ENCODE measurements at regions not wholly inside any gene's neighbourhood (a gene's known extent, or its start where the extent isn't known, plus 50 kb on each side); places are given as distances from the start of the nearest gene placed in this dataset.

DNA sequence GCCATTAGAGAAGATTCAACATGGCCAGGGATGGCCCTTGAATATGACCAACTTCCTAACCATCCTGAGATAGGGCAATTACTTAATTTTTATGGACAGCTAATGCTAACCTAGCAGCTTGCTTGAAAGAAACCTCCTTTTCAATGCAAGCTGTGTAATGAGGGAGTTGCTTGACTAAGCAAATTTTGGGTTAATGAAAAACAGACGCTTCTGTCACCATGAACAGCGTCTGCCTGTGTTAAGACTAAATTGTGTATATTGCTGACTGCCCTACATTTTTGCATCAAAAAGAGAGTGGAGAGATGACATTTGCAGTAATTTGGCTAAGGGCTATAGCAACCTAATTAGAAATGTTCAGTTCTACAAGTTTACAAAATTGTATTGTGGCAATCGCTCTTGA lies 319.2 kb upstream of the LRATD1 start:
- Mint-ChIP-seq H3K27me3 (no peaks in the 10 kb centered on the region), H3K4me3 (no peak overlapping the region)

DNA sequence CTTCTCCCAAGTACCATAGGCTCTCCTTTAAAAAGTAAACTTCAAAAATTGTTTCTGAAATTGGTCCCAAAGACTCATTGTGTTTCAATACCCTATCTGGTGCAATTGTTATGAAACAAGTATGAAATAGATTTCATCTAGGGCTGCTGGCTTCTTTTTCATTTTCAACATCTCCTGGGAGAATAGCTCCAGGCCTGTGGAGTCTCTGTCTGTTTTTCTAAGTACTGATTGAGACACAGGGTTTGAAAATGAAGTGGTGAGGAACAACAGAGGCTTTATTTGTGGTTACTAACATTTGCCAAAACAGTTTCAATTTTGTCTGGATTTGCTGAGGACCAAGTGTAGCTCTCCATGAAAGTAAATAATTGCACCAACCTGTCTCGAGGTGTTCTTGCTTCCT lies 315.9 kb upstream of the LRATD1 start:
- Mint-ChIP-seq H3K27me3 (no peaks in the 10 kb centered on the region), H3K27ac (no peak overlapping the region), H3K4me3 (no peak overlapping the region), H3K36me3 (no peaks in the 10 kb centered on the region), H3K9me3 (peaks cover 2 to 5% (median 4%) of the 10 kb centered on the region in 3 donors), H3K4me1 (no peaks in the 10 kb centered on the region)

More for the DNA sequence above, 319.2 kb upstream of the LRATD1 start:
- Mint-ChIP-seq H3K36me3 (no peaks in the 10 kb centered on the region), H3K4me1 (no peaks in the 10 kb centered on the region), H3K9me3 (peaks cover 0 to 4% (median 2%) of the 10 kb centered on the region in 3 donors), H3K27ac (no peak overlapping the region)

DNA sequence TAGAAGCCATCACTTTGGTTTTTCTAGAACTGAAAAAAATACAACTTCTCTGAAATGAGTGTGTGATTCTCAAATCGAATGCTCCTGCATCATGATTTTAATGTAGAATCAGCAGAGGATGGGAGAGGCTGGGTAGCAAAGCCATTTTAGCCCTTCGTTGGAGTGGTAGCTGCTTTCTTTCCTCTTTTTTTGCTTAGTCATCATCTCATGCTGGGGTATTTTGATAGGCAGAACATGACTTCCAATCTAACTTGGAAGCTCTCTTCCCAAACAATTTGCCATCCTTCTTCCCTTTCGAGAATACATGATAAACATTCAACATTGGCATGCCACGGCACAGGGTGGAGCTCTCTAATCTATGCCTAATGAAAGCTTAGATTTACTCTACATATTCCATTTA lies 311.2 kb upstream of the LRATD1 start:
- H3K27me3 Mint-ChIP-seq = no peaks in the 10 kb centered on the region
- peak overlapping the region in 1 of 3 donors; percentile 71 for H3K27ac Mint-ChIP-seq
- no peak overlapping the region for H3K4me3 Mint-ChIP-seq
- H3K9me3 Mint-ChIP-seq = peaks cover 0 to 3% (median 2%) of the 10 kb centered on the region in 3 donors
- no peaks in the 10 kb centered on the region for H3K4me1 Mint-ChIP-seq
- no peaks in the 10 kb centered on the region for H3K36me3 Mint-ChIP-seq

DNA sequence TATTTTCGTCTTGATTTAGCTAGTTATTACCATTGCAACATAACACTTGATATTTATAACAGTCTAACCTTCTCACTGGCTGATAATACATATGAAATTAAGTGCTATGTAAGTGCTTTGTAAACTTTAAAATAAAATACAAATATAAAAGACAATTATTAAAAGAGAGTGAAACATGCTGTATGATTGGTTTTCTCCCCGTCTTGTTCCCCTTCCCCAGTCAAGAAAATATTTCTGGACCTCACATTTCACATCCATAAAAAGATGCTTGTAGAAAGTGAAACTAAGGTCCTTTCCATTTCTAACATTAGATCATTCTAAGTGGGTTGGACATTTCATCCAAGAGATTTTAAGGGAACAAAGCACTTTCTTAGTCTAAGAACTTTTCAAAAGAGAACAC lies 310.2 kb upstream of the LRATD1 start:
- Mint-ChIP-seq H3K9me3 (peaks cover 0 to 3% (median 2%) of the 10 kb centered on the region in 3 donors), H3K27me3 (no peaks in the 10 kb centered on the region), H3K4me3 (no peak overlapping the region), H3K27ac (no peak overlapping the region), H3K36me3 (no peaks in the 10 kb centered on the region), H3K4me1 (no peaks in the 10 kb centered on the region)

DNA sequence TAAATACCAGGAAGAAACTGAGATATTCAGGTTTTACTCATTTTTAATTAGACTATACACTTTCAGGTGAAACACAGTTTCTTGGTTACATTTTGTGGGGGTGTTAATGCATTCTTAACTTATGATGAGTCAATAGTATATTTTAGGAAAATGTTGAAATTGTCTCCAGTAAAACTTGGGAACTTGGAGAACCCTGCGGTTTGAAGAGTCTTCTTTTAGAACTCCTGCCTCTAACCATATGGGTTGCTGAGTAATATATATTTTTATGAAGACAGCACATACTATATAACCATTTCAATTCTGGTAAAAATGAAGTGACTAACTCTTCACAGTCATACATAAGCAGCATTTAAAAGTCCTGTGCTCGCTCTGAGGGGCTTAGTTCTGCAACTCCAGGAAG lies 308.2 kb upstream of the LRATD1 start:
- Mint-ChIP-seq H3K36me3 (no peaks in the 10 kb centered on the region), H3K4me1 (no peaks in the 10 kb centered on the region), H3K4me3 (no peak overlapping the region), H3K9me3 (peaks cover 0 to 3% (median 2%) of the 10 kb centered on the region in 3 donors), H3K27ac (no peak overlapping the region), H3K27me3 (no peaks in the 10 kb centered on the region)

DNA sequence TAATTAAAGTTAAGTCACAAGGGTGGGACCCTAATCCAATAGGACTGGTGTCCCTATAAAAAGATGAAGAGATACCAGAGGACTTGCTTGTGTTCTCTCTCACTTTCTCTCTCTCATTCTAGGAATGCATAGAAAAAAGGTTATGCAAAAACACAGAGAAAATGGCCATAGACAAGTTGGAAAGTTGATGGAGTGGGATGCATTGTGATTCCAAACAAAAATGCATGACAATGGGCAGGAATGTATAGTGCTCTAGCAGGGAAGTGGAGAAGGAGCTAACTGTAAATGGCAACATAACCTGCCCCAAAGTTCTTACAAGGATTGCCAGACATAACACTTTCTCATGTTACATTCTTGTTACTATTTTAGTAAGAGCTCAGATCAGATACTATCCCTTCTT lies 301.6 kb upstream of the LRATD1 start:
- Mint-ChIP-seq H3K27me3 (no peaks in the 10 kb centered on the region), H3K36me3 (no peaks in the 10 kb centered on the region)

DNA sequence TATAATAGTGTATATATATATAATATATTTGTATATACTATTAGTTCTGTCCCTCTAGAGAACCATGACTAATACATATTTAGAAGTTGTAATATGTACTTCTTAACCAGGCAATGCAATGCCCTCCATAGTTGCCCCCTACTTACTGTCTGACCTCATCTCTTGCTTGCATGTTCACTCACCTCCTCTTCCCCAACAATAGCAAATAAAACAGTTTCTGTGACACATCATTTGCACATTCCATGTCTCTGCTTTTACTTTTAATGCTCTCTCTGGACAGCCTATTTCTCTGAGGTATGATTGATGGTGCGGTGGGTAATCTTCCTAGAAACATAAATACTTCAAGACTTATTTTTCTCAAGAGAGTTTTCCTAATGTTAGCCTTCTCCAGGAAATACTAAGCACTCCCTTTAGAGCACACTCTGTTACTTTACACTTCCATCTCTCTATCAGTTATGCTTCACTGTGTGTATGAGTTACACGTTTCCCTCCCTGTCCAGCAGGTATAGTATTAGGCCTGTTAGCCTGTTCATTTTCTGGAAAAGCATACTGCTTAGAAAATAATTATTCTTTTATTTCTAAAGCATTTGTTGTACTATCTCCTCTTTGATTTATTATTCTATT lies 295.6 kb upstream of the LRATD1 start:
- H3K4me3 Mint-ChIP-seq = no peak overlapping the region
- peaks cover 2 to 5% (median 3%) of the 10 kb centered on the region in 3 donors for H3K9me3 Mint-ChIP-seq
- no peaks in the 10 kb centered on the region for H3K36me3 Mint-ChIP-seq
- no peak overlapping the region for H3K27ac Mint-ChIP-seq
- no peaks in the 10 kb centered on the region for H3K27me3 Mint-ChIP-seq
- no peaks in the 10 kb centered on the region for H3K4me1 Mint-ChIP-seq

More for the DNA sequence above, 301.6 kb upstream of the LRATD1 start:
- H3K4me3 Mint-ChIP-seq = no peak overlapping the region
- peaks cover 0 to 3% (median 2%) of the 10 kb centered on the region in 3 donors for H3K9me3 Mint-ChIP-seq
- H3K4me1 Mint-ChIP-seq = no peaks in the 10 kb centered on the region
- no peak overlapping the region for H3K27ac Mint-ChIP-seq

DNA sequence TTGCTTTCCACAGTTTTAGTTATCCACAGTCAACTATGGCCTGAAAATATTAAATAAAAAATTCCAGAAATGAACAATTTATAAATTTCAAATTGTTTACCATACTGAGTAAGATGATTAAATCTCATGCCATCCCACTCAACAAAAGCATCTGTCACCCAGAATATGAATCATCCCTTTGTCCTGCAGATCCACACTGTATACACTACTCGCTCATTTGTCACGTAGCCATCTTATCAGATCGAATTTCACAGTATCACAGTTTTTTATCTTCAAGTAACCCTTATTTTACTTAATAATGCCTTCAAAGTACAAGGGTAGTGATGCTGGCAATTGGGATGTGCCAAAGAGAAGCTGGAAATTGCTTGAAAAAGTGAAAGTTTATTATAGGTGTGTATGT lies 291.8 kb upstream of the LRATD1 start:
- H3K9me3 Mint-ChIP-seq = peaks cover 0 to 3% (median 2%) of the 10 kb centered on the region in 3 donors
- H3K27me3 Mint-ChIP-seq = no peaks in the 10 kb centered on the region
- H3K4me1 Mint-ChIP-seq = no peaks in the 10 kb centered on the region
- no peak overlapping the region for H3K4me3 Mint-ChIP-seq
- no peaks in the 10 kb centered on the region for H3K36me3 Mint-ChIP-seq
- H3K27ac Mint-ChIP-seq = no peak overlapping the region

DNA sequence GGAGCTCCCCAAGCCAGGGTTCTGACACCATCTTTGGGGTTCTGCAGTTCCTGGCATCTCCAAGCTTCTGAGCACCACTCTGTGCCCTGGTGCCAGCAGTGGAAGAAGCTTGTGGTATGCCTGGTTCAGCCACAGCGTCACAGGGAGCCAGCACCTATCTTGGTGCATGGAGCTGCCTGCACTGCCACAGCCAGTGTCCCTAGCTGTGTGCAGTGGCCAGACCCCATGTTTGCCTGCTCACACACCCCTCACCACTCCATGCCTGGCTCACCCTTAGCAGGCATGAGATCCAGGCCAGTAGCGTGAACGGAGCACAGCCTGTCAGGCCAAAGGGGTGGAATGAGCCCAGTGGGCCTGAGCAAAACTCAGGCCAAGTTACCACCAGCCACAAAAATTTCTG lies 290.2 kb upstream of the LRATD1 start:
- peaks cover 2 to 3% (median 3%) of the 10 kb centered on the region in 3 donors for H3K9me3 Mint-ChIP-seq
- H3K4me1 Mint-ChIP-seq = no peaks in the 10 kb centered on the region
- no peak overlapping the region for H3K4me3 Mint-ChIP-seq
- H3K27me3 Mint-ChIP-seq = no peaks in the 10 kb centered on the region
- H3K36me3 Mint-ChIP-seq = no peaks in the 10 kb centered on the region
- no peak overlapping the region for H3K27ac Mint-ChIP-seq

DNA sequence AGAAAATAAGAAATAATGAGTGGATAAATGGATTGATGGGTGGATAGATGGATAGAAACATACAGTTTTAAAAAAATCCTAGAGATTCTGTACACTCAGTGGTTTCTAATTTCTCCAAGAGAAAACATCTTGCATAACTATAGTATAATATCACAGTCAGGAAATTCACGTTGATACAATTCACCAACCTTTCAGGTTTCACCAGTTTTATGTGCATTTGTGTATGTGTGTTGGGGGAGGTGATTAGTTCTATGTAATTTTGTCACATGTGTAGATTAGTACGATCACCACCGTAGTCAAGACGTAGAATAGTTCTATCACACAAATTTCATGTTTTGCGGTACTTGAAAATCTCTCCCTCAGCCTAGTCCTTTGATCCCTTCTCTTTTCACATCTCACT lies 288.2 kb upstream of the LRATD1 start:
- H3K4me1 Mint-ChIP-seq = no peaks in the 10 kb centered on the region
- H3K9me3 Mint-ChIP-seq = peaks cover 3 to 5% (median 3%) of the 10 kb centered on the region in 3 donors
- no peak overlapping the region for H3K4me3 Mint-ChIP-seq
- no peaks in the 10 kb centered on the region for H3K36me3 Mint-ChIP-seq
- H3K27me3 Mint-ChIP-seq = no peaks in the 10 kb centered on the region
- no peak overlapping the region for H3K27ac Mint-ChIP-seq

DNA sequence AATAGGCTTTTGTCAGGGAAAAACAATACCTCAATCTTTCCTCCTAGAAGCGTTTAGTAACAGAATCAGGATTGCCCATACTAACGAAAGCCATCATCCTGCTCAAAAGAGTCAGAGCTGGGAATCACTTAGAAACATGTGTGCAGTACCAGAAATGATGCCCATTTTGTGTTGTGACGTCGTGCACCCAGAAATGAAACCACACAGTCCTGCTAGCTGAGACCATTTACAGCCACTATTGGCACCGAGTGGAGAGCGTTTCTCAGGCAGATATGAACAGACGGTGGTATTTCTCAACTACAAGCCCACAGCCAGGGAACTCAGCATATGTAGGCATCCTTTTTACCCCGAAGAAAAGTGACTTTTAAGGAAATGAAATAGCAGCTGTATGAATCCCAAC lies 284.3 kb upstream of the LRATD1 start:
- Mint-ChIP-seq H3K36me3 (no peaks in the 10 kb centered on the region), H3K27me3 (no peaks in the 10 kb centered on the region), H3K9me3 (peaks cover 2 to 5% (median 4%) of the 10 kb centered on the region in 3 donors), H3K4me1 (no peaks in the 10 kb centered on the region), H3K4me3 (no peak overlapping the region), H3K27ac (no peak overlapping the region)

DNA sequence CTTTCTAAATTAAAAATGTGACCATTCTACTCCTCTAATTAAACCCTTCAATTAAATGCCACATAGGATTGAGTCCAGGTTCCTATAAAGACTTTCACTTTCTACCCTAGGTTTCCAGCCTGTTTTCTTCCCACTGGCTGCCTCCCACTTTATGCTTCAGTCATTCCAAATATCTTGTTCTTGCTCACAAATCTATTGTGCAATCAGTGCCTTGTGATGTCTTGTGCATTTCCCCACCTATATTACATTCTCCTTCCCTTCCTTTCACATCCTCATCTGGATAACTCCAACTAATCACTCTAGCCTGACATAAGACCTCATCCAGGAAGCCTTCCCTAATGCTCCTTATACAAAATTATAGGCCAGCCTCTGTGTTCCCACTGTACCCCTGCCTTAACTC lies 281.7 kb upstream of the LRATD1 start:
- Mint-ChIP-seq H3K27me3 (no peaks in the 10 kb centered on the region), H3K27ac (no peak overlapping the region), H3K4me3 (no peak overlapping the region), H3K4me1 (no peaks in the 10 kb centered on the region), H3K36me3 (no peaks in the 10 kb centered on the region), H3K9me3 (peaks cover 2 to 5% (median 5%) of the 10 kb centered on the region in 3 donors)

DNA sequence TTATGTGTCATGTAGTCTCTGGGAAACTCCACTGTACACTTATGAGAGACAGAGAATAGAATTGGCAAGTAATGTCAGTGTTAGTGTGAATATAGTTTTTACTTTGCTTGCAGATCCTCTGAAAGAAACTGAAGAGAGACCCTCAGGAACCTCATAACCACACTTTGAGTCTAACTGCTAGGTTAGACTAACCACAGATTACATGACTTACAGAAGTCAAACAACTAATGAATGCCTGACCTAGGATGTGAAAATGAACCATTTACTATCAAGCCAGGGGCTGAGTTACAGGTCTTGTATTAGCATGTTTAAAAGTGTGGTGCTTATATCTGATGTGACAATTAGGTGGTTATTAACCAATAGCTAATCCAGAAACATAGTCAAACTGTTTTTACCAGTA lies 280.4 kb upstream of the LRATD1 start:
- Mint-ChIP-seq H3K36me3 (no peaks in the 10 kb centered on the region), H3K4me1 (no peaks in the 10 kb centered on the region), H3K27ac (no peak overlapping the region), H3K27me3 (no peaks in the 10 kb centered on the region), H3K9me3 (peaks cover 2 to 5% (median 2%) of the 10 kb centered on the region in 3 donors), H3K4me3 (no peak overlapping the region)

DNA sequence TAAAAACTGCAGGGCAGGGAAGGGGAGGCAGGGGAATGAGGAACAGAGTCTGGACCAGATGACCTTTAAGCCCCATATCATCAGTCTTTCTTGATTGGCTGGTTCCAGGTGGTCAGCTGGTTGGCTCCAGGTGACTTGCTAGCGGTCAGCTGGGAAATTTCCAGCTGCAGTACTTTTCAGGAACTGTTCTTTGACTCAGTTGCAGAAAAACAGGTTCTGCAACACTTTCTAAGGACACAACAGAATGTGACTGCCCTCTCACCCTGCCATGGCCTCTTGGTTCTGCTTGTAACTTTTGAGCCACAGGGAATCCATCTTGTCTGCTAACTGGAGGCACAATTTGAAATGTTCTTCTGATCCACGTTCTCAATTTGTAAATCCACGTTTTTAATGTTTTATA lies 278.3 kb upstream of the LRATD1 start:
- H3K9me3 Mint-ChIP-seq = peaks cover 0 to 2% (median 2%) of the 10 kb centered on the region in 3 donors
- H3K4me1 Mint-ChIP-seq = no peaks in the 10 kb centered on the region
- H3K36me3 Mint-ChIP-seq = no peaks in the 10 kb centered on the region

DNA sequence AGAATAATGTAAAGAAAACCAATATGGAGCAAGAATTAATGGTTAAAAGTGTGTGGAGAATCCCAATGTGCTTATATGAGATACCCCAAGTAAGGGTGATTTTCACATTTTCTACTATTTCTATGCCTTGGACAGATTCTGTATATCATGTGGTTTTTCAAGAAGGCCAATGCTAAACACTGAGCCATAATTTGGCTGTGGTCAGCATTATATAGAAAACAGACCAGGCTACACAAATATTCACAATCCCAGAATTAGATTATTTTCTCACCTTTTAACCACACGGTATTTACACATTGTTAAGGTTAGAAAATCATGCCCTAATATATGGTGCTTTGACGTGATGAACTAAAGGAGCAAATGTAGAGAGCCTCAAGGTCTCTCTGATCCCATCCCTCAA lies 277.4 kb upstream of the LRATD1 start:
- peaks cover 0 to 2% (median 0%) of the 10 kb centered on the region in 3 donors for H3K9me3 Mint-ChIP-seq
- H3K4me1 Mint-ChIP-seq = no peaks in the 10 kb centered on the region
- H3K36me3 Mint-ChIP-seq = no peaks in the 10 kb centered on the region
- no peaks in the 10 kb centered on the region for H3K27me3 Mint-ChIP-seq
- no peak overlapping the region for H3K4me3 Mint-ChIP-seq
- no peak overlapping the region for H3K27ac Mint-ChIP-seq

More for the DNA sequence above, 278.3 kb upstream of the LRATD1 start:
- no peaks in the 10 kb centered on the region for H3K27me3 Mint-ChIP-seq
- H3K4me3 Mint-ChIP-seq = no peak overlapping the region
- H3K27ac Mint-ChIP-seq = no peak overlapping the region

DNA sequence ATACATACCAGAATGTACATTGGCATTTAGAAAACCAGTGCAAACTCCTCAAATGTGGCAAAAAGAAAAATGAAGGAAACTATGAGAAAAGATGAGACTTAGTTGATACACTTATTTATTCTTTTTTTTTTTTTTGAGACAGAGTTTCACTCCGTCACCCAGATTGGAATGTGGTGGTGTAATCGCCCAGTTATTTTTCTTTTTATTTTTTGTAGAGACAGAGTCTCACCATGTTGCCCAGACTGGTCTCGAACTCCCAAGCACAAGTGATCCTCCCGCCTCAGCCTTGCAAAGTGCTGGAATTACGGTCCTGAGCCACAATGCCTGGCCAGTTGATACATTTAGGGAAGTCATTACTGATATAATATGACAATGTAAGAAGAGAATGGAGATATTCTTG lies 274.2 kb upstream of the LRATD1 start:
- no peaks in the 10 kb centered on the region for H3K36me3 Mint-ChIP-seq
- H3K27ac Mint-ChIP-seq = no peak overlapping the region
- H3K27me3 Mint-ChIP-seq = no peaks in the 10 kb centered on the region
- H3K4me3 Mint-ChIP-seq = no peak overlapping the region
- peaks cover 0 to 3% (median under 1%) of the 10 kb centered on the region in 3 donors for H3K9me3 Mint-ChIP-seq
- H3K4me1 Mint-ChIP-seq = no peaks in the 10 kb centered on the region

Data from IgD-negative memory B cell (primary cell).